HG03460 (cell line): ENCODE measurements at regions not wholly inside any gene's neighbourhood (a gene's known extent, or its start where the extent isn't known, plus 50 kb on each side); places are given as distances from the start of the nearest gene placed in this dataset.

Source experiments
- ATAC-seq: cut with Tn5 transposase; IDR thresholded peaks from one replicate; pipeline ENCODE4 v1.9.1; 2021; ENCODE audit not compliant: unreplicated experiment

DNA sequence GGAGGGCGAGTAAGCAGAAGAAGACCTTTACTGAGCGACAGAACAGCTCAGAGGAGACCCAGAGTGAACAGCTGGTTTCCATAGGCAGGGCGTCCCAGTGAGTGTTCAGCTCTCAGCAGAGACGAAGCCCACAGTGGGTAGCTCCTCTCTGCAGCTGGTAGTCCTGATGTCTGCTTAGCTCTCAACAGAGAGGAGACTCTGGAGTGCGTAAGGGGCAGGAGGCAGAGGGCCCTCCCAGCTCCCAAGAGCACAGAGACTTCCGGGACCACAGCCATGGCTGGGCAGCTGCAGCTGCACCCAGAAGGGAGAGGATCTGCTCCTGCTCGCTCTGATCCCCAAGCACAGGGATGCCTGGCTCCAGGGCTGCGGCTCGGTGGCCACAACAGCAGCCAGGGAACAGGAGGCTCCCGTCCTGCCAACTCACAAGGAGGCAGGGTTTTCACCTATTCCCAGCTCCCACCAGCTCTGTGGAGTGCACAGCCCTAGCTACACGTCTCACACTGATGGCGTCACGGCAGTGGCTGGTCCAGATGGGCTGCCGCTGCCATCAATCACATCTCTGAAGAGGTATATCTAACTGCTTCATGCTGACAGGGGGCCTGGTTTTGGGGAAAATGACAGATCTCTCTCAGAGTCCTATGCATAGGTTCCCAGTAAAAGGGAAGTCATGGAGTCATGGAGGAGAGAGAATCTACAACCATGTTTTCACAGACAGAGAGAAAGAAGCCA lies 2660.1 kb upstream of the PCDH20 start:
- no peak for ATAC-seq

DNA sequence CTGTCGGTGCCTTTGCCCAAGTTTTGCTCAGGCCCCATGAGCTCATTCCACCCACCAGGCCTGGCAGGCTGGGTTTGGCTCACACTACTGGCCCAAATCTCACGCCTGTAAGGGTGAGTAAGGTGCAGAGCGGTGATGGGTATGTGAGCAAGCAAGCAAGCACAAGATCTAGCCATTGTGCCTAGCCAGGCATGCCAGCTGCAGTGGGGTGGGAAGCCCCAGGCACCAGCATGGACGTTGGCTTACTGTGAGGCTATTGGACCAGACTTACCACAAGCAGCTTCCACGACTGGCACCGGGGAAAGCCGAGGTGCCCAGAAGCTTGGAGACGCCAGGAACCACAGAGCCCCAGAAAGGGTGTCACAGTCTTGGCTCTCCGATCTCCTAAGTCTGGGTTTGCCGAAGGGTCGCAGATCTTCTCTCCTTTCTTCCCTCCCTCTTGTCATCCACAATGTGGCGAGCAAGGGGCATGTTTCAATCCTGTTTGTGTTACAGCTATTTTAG lies 2659.4 kb upstream of the PCDH20 start:
- ATAC-seq, result no peak

DNA sequence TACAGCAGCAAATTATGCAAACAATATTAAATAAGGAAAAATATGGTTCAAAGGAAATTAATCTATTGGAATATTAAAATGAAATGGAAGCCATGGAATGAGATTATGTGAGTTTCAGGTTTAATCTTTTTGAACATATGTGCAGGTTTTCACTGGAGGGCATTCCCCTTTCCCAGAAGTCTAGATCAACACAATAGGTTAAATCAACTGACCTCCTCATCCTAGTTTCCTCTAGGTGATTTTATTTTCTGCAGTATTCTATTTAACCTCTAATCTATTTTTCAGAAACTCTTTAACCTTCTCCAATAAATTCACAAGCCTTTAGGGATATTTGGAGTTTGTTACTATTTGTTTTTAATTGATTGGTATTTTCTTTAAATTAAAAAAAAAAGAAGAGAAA lies 2657.6 kb upstream of the PCDH20 start:
- no peak for ATAC-seq

DNA sequence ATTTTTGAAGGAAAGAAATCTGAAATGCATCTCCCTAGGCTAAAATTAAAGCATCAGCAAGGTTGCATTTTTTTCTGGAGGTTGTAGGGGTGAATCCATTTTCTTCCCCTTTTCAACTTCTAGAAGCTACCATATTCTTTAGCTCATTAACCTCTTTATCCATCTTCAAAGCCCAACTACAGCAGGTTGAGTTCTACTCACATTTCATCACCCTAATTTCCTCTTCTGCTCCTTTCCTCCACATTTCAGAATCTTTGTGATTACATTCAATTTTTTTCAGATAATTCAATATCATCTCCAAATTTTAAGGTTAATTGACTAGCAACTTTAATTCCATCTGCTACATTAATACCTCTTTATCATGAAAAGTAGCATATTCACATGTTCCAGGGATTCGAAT lies 2655.7 kb upstream of the PCDH20 start:
- no peak for ATAC-seq

DNA sequence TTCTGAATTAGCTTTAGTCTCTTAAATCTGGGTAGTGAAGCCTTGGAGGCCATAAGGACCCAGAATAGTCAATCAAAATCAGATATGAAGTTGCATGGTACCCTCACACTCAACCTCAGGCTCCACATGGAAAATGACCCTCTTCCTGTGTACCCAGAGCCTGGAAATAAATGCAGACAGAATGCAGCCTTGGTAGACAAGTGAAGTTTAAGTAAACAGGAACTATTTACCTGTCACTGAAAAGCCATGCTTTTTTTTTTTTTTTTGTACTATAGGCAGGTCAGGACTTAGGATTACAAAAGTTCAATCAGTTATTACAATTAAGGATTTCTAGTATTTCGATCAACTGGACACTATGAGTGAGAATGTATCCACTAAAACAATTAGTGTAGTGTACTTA lies 2654.2 kb upstream of the PCDH20 start:
- no peak for ATAC-seq

DNA sequence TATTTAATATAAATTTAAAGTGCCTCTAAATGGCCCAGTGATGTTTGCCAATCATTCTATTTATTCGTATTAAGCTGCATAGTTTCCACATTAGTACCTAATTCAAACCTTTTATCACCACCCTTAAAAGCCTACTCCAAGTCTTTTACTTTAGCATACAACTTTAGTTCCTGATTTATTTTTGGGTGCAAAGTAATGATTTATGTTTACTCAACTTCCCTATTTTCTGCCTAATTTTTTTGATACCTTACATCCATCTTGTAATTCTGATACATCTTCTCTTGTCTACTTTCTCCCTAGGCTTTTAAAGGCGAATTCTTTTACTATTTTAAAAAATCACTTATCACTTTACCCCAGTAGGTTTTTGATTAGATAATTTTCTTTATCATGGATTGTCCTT lies 2651.1 kb upstream of the PCDH20 start:
- no peak for ATAC-seq

DNA sequence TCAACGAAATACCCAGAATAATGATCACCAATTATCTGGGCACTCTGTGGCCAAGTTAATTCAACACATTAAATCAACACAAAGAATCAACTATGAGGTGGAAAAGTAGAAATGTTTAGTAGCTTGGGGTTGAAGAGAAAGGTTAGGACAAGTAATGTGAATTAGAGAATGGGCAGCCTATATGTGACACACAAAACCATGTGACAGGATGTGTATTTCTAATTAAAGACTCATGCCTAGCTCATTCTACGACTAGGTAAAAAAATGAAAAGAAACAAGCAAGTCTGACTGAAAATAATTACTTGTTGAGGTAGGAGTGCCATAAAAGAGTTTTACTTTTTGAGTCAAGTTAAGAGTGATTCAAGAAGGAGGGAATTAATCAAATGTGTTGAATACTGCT lies 2646.0 kb upstream of the PCDH20 start:
- no peak for ATAC-seq

DNA sequence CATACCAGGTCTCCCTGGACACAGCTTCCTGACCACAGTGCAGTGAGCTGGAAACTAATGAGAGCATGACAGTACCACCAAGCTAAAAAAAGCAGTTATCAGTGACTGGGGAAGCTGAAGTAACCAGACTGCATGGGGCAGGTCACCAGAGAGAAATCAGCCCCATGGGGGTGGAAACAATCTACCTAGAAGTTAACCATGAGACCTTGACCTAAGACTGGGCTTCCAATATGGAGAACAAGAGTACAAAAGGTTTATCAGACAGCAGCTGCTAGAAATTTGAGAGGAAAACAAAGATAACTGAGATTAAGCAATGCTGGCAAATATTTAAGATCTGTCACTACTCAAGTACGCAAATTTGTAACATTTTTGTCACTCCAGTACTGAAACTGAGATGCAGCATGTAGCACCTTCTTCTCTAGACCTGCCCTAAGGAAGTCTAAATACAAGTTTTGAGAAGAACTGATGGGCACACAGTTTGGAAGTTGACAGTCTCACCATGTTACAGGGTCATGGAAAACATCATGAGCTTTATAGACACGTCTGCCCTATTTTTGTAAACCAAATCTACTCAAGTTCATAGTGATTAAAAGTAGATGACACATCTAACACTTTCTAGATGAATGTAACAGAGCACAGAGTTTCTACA lies 2641.8 kb upstream of the PCDH20 start:
- ATAC-seq, result no peak

DNA sequence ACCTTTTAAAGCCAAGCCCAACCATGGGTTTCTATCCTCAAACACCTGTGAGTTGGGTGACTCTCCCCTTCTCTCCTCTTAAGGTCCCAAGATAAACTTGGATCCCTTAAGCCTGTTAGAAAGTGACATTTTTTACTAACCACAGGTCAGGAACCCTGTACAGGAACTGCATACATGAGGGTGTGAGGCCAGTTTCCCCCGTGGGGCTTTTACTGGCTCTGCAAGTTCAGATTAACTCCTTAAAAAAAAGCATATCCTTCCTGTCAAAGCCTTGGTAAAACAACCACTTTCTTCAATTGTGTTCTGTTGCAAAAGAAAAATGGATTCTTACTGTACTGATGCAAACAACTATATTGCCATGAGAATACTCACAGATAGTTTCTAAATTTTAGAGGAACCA lies 2638.7 kb upstream of the PCDH20 start:
- ATAC-seq, result no peak

DNA sequence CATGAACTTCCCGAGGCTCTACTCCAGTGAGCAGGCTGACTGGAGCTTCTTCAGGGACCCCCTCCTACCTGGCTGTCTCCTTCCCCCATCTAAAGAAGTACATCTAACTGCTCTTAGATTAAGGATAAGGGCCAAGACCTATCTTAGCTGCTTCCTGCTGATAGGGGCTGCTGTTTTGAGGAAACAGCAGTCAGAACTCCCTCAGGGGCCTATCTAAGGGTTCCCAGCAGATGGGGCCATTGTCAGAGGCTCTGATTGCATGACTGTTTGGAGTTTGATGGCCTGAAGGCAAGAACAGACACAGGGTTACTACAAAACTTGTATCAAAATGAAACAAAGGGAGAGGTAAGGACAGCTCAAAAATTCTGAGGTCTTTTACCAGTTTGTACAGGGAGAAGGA lies 2636.9 kb upstream of the PCDH20 start:
- ATAC-seq, result no peak

DNA sequence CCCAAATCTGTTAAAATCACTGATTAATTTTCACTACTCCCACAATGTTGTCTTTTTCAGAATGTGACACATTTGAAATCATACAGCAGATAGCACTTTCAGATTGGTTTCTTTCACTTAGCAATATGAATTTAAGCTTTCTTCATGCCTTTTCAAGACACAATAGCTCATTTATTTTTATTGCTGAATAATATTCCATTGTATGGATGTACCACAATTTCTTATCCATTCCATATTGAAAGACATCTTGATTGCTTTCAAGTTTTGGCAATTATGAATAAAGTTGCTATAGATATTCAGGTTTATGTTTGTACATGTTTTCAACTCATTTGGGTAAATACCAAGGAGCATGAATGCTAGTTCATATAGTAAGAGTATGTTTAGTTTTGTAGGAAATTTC lies 2635.6 kb upstream of the PCDH20 start:
- ATAC-seq, result no peak

DNA sequence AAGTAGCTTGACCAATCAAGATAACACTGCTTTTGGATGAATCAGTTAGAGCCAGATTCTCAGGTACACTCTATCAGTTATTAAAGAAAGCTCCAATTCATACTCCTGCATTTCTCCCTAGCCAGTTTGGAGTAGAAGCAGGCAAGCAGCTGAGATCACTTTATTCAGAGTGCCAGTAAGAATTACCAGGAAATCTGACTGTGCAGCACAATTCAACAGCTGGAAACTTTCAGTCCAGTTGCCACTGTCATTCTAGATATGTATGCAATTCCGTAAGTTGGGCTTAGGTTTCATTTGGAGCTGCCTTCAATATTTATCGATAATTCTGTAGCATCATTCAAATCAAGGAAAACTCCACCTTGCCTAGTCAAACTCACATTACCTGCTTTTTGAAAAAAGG lies 2625.6 kb upstream of the PCDH20 start:
- no peak for ATAC-seq

DNA sequence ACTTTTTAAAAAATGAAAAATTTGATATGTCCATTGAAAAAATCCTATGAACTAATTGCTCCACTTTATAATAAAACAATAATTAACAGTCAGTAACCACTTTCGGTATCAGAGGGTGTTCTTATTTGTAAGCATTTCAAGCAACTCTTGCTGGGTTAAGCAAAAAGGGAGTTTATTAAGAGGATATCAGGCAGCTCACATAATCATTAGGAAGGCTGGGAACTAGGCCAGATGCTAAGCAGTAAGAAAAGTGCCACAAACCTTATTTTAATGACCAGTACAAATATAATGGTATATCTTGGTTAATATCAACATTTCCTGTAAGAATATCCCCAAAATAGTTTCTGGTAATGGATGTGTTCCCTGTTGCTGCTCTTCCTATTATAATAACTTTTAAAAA lies 2618.3 kb upstream of the PCDH20 start:
- ATAC-seq, result no peak

DNA sequence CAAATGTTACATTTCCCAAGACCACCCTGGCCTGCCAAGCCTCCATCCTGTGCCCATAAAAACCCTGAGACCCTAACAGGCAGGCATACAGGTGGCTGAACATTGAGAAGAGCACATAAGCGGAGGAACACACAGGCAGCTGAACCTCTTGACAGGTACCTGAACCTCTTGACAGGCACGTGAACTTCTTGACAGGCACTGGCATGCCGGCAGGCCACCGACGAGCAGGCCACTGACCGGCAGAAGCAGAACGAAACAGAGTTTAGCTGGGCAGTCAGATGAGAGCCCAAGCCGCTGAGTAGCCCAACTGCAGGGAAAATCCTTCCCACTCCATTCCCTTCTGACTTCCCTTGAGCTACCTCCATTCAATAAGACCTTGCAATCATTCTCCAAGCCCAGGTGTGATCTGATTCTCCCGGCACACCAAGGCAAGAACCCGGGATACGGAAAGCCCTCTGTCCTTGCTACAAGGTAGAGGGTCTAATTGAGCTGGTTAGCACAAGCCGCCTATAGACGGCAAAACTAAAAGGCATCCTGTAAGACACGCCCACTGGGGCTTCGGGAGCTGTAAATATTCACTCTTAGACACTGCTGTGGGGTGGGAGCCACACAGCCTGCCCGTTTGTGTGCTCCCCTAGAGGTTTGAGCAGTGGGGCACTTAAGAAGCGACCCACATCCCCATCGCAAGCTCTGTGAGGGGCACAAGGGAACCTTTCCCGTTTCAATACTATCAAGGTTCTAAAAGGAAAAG lies 2613.9 kb upstream of the PCDH20 start:
- no peak for ATAC-seq

DNA sequence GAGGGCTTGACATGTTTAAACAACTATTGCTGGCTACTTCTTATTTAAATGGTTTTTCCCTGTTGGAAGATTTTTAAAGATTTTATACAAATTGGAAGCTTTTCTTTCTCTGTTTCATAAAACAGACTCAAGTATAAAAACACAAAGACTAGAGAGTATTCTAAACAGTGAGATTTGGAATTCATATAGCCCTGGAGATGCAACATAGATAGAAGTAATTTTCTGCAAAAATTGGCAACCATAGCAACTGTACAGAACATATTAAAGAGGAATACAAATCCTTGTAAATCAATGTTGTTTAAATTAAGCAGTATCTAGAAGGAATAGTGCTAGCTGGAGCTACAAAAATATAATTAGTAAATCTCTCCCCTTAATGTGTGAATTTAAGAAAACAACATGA lies 2612.9 kb upstream of the PCDH20 start:
- ATAC-seq, result no peak

DNA sequence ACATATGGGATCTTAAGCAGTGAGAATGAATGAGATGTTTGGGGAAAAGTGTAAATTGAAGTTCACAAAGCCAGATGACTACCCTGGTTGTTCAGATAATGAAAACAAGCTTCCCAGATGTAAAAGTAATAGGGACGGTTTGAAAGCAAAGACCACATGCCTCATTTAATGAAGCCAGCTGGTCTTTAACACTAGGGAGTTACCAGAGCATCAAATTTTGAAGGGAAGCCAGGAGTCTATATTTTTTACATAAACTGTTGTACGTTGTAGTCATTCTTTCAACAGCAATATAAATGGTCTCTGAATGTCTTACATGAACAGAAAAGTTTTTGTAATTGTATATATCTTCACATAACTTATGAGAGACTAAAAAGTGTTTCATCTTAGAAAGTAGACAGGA lies 2604.5 kb upstream of the PCDH20 start:
- ATAC-seq, result no peak

DNA sequence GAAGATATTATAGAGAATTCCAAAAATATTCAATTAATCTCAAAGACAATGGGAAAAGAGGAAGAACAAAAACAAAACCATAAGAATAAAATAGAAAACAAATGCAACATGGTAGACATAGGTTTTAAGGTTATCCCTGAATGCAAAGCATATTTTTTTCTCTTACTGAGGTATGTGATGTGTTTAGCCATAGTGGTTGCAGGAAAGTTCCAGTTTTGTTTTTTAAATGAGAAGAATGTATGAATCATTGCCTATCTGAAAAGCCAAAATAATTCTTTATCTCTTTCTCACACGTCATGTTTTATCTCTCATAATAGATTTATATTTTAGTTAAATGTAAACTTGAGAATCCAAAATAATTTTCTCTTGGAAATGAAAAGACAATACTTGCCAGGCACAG lies 2591.7 kb upstream of the PCDH20 start:
- ATAC-seq, result no peak

DNA sequence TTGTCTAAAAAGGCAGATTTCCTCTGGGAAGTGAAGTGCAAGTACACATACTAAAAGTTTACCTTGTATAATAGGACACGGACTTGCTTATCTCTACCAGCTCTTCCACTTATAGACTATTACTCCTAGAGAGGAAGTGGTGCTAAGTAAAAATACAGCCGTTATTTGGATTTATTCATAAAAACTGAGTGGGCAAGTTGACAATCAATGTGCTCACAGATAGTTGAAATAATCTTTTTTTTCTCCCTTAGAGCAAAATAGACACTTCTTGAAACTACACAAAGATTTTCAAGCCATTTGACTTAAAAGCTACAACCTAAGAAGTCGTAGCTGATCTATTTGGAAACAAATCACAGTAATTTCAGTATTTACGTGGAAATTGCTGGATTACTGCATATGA lies 2584.7 kb upstream of the PCDH20 start:
- ATAC-seq, result no peak

DNA sequence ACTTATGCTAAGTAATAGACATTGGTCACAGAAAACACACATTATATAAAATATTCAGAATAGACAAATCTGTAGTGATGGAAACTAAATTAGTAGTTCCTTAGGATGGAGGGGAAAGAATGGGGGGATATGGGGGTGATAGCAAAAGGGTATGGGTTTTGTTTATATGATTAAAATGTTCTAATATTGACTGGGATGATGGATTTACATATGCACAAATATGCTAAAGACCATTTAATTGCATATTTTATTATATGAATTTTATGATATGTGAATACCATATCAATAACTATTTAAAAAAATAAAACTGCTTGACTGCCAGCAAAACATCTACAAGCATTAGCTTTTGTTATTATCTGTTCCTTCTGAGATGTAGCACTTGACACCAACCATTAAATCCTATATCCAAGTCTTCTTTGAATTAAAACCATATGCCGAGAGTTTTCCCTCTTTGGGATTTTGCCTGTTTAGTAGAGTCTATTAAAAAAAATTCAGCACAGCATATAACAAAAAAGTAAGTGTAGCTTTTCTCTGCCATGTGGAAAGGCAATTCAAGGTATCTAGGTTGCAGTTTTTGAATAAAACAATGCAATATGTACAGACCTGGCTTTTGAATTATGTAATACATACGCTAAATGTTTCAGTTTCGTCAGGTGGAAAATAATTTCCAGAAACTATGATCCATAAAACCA lies 2584.1 kb upstream of the PCDH20 start:
- no peak for ATAC-seq

DNA sequence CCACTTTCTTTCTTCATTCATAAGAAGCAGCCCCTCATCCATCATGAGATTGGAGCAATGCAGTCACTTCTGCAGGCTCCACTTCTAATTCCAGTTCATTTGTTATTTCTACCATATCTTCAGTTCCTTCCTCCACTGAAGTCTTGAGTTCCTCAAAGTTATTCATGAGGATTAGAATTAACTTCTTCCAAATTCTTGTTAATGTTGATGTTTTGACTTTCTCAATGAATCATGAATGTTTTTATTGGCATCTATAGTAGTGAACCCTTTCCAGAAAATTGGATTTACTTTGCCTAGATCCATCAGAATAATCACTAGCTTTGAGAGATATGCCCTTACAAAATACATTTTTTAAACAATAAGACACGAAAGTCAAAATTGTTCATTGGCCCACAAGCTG lies 2567.7 kb upstream of the PCDH20 start:
- no peak for ATAC-seq

DNA sequence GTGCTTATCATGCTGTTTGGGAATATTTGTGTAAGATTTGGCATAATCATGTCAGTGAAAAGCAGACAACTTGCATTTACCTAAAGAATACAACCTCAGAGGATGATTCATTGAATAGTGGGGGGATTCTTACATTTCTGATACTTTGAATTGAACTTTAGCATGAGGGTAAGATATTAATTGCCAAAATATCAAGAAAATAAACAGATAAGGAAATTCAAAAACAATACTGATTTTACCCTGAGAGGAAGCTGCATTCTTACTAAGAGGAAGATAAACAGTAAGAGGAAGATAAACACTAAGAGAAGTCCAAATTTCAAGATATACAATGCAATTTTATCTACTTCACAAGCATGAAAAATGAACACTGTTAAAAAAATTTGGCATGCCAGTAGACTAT lies 2564.3 kb upstream of the PCDH20 start:
- no peak for ATAC-seq

DNA sequence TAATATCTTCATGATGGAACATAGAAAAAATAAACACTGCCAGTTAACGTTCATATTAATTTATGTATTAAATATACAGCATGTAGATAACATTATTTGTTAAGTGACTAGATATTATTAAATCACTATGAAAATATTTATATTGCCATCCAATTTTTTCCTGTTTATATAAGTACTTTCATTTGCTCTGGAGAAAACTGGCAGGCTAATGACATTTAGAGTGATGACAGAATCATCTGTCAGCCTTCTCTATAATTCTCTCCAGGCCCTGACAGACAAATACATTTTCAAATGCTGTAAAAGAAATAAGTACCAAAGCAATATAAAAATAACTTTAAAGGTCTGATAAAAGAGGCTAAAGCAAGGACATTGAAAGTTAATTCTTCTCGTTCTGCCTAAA lies 2556.7 kb upstream of the PCDH20 start:
- ATAC-seq, result no peak
